ENCODE measurements at regions not wholly inside any gene's neighbourhood (a gene's known extent, or its start where the extent isn't known, plus 50 kb on each side); places are given as distances from the start of the nearest gene placed in this dataset.
A peak's percentile ranks its signal among the peaks of the same experiment; 100 is the strongest.

GRCh38 chr3:66604481-66604880 lies 103.7 kb upstream of the LRIG1 start:
- TF ChIP-seq TCF12 (IDR thresholded peaks at IDR 0.05; ENCODE audit: low read depth) = no peak
- no peak for TF ChIP-seq TAF1 (IDR thresholded peaks at IDR 0.05; ENCODE audit: low read depth)
- TF ChIP-seq YY1 (IDR thresholded peaks at IDR 0.05; ENCODE audit: low read depth) = no peak
- no peak for TF ChIP-seq FOXM1 (IDR thresholded peaks at IDR 0.05; ENCODE audit: borderline replicate concordance, low read depth)
- no peak for TF ChIP-seq RAD21 (IDR thresholded peaks at IDR 0.05; ENCODE audit: low read depth)
- TF ChIP-seq CEBPB (IDR thresholded peaks at IDR 0.05) = no peak
- TF ChIP-seq TEAD4 (IDR thresholded peaks at IDR 0.05) = no peak
- no peak for TF ChIP-seq MAX (IDR thresholded peaks at IDR 0.05)
- TF ChIP-seq USF1 (IDR thresholded peaks at IDR 0.05) = no peak
- TF ChIP-seq EGR1 (IDR thresholded peaks at IDR 0.05) = no peak
- no peak for TF ChIP-seq CREB1 (IDR thresholded peaks at IDR 0.05; ENCODE audit: low read depth)
- no peak for TF ChIP-seq ZBTB7A (IDR thresholded peaks at IDR 0.05; ENCODE audit: low read depth)
- TF ChIP-seq, protein P1, sequence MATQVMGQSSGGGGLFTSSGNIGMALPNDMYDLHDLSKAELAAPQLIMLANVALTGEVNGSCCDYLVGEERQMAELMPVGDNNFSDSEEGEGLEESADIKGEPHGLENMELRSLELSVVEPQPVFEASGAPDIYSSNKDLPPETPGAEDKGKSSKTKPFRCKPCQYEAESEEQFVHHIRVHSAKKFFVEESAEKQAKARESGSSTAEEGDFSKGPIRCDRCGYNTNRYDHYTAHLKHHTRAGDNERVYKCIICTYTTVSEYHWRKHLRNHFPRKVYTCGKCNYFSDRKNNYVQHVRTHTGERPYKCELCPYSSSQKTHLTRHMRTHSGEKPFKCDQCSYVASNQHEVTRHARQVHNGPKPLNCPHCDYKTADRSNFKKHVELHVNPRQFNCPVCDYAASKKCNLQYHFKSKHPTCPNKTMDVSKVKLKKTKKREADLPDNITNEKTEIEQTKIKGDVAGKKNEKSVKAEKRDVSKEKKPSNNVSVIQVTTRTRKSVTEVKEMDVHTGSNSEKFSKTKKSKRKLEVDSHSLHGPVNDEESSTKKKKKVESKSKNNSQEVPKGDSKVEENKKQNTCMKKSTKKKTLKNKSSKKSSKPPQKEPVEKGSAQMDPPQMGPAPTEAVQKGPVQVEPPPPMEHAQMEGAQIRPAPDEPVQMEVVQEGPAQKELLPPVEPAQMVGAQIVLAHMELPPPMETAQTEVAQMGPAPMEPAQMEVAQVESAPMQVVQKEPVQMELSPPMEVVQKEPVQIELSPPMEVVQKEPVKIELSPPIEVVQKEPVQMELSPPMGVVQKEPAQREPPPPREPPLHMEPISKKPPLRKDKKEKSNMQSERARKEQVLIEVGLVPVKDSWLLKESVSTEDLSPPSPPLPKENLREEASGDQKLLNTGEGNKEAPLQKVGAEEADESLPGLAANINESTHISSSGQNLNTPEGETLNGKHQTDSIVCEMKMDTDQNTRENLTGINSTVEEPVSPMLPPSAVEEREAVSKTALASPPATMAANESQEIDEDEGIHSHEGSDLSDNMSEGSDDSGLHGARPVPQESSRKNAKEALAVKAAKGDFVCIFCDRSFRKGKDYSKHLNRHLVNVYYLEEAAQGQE (IDR thresholded peaks at IDR 0.05; ENCODE audit: low read depth) = no peak
- no peak for TF ChIP-seq EP300 (IDR thresholded peaks at IDR 0.05; ENCODE audit: borderline replicate concordance)
- TF ChIP-seq NFIC (IDR thresholded peaks at IDR 0.05) = no peak

DNA sequence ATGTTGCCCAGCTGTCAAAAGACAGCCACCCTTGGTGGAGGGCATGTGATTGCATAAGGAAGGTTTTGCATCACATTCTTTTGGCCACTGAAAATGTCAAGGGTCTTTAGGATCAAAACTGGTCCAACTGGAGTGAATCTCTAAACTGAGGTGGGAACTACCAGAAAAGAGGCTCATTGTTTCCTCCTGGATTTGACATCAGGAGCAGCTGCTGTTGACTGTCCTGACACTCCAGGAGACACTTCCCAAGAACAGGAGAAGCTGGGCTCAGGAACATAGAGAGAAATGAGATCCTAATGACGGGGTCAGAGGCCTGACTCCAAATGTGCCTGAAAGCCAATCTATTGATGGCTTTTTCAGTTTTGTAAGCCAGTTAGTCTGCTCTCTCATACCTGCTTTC lies 105.3 kb upstream of the LRIG1 start:
- TF ChIP-seq TCF12 (IDR thresholded peaks at IDR 0.05; ENCODE audit: low read depth) = no peak
- no peak for TF ChIP-seq TEAD4 (IDR thresholded peaks at IDR 0.05)
- TF ChIP-seq CEBPB (IDR thresholded peaks at IDR 0.05) = no peak
- TF ChIP-seq EP300 (IDR thresholded peaks at IDR 0.05; ENCODE audit: borderline replicate concordance) = no peak
- no peak for TF ChIP-seq YY1 (IDR thresholded peaks at IDR 0.05; ENCODE audit: low read depth)
- TF ChIP-seq USF1 (IDR thresholded peaks at IDR 0.05) = no peak
- TF ChIP-seq MAX (IDR thresholded peaks at IDR 0.05) = no peak
- no peak for TF ChIP-seq NFIC (IDR thresholded peaks at IDR 0.05)
- no peak for TF ChIP-seq TAF1 (IDR thresholded peaks at IDR 0.05; ENCODE audit: low read depth)
- TF ChIP-seq EGR1 (IDR thresholded peaks at IDR 0.05) = no peak
- TF ChIP-seq, protein P1 (IDR thresholded peaks at IDR 0.05; ENCODE audit: low read depth) = no peak
- no peak for TF ChIP-seq FOXM1 (IDR thresholded peaks at IDR 0.05; ENCODE audit: borderline replicate concordance, low read depth)
- TF ChIP-seq ZBTB7A (IDR thresholded peaks at IDR 0.05; ENCODE audit: low read depth) = no peak
- TF ChIP-seq RAD21 (IDR thresholded peaks at IDR 0.05; ENCODE audit: low read depth) = no peak
- no peak for TF ChIP-seq CREB1 (IDR thresholded peaks at IDR 0.05; ENCODE audit: low read depth)

DNA sequence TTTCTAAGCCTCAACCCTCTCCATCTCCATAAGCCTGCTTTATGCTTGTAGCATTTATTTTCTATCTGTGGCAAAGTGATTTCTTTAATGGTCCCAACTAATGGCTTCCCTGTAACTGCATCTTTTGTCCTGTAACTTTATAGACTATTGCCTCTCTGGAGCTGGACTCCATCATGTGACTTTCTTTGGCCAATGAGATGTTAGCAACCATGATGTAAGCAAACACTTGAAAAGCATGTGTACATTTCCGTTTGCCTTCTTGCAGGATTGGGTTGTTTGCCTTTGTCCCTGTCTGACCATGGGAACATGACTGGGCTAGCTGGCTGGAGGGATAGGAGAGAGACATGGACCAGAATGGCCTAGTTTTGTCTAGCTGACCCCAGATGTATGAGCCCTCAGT lies 106.0 kb upstream of the LRIG1 start:
- TF ChIP-seq USF1 (IDR thresholded peaks at IDR 0.05) = peak; percentile 68
- TF ChIP-seq TEAD4 (IDR thresholded peaks at IDR 0.05) = no peak

GRCh38 chr3:66609660-66610561 lies 109.1 kb upstream of the LRIG1 start:
- TF ChIP-seq EGR1 (IDR thresholded peaks at IDR 0.05) (no peak), TEAD4 (IDR thresholded peaks at IDR 0.05) (peak; percentile 85), ZBTB7A (IDR thresholded peaks at IDR 0.05; ENCODE audit: low read depth) (peak; percentile 35; the same call in 1 of the 2 replicates), YY1 (IDR thresholded peaks at IDR 0.05; ENCODE audit: low read depth) (0 out of 2 replicates have a peak, but pooled peaks have one; percentile 21), TCF12 (IDR thresholded peaks at IDR 0.05; ENCODE audit: low read depth) (peak; percentile 77), CEBPB (IDR thresholded peaks at IDR 0.05) (peak; percentile 3; the same call in 1 of the 2 replicates), NFIC (IDR thresholded peaks at IDR 0.05) (peak; percentile 79), FOXM1 (IDR thresholded peaks at IDR 0.05; ENCODE audit: borderline replicate concordance, low read depth) (peak; percentile 44; the same call in 1 of the 2 replicates), RAD21 (IDR thresholded peaks at IDR 0.05; ENCODE audit: low read depth) (peak; percentile 4; the same call in 1 of the 2 replicates), EP300 (IDR thresholded peaks at IDR 0.05; ENCODE audit: borderline replicate concordance) (peak; percentile 72; the same call in 1 of the 2 replicates), USF1 (IDR thresholded peaks at IDR 0.05) (no peak)
- TF ChIP-seq, protein P1 (IDR thresholded peaks at IDR 0.05; ENCODE audit: low read depth) = no peak

Measured in Ishikawa (cell line).